CD14-positive monocyte (primary cell): ENCODE measurements at regions not wholly inside any gene's neighbourhood (a gene's known extent, or its start where the extent isn't known, plus 50 kb on each side); places are given as distances from the start of the nearest gene placed in this dataset.

Experiments
- DNase-seq, 3 donors: peaks; one replicate each; pipeline ENCODE4 v3.0.0-alpha.2; 2011 to 2022
- H2AFZ ChIP-seq: 2 replicates; pipeline ENCODE4 v1.6.0; 2012; ENCODE audit warnings: mild to moderate bottlenecking, low read depth, low read length, inconsistent platforms; ENCODE audit not compliant: insufficient read depth, poor library complexity, severe bottlenecking
- H3K27ac ChIP-seq, 2 donors: 1 replicate in 1 of 2; 2 replicates in 1 of 2; pipeline ENCODE4 v1.5.1; 2012 to 2013; ENCODE audit warnings: low read length in 2 of 2, control low read depth in 1 of 2, inconsistent platforms in 1 of 2, low read depth in 1 of 2, mild to moderate bottlenecking in 1 of 2
- H3K27me3 ChIP-seq, 2 donors: one replicate each; pipeline versions ENCODE4 v1.6.0 to v1.6.1; 2011 to 2013; ENCODE audit warnings: low read length in 2 of 2; ENCODE audit not compliant: control insufficient read depth in 2 of 2, insufficient read depth in 2 of 2
- H3K36me3 ChIP-seq, 2 donors: replicated peaks in 1 of 2; 1 replicate in 1 of 2; 2 replicates in 1 of 2; pipeline versions ENCODE4 v1.5.1 to v1.6.1; 2012 to 2013; ENCODE audit warnings: low read length in 2 of 2, control low read depth in 1 of 2, inconsistent platforms in 1 of 2, mild to moderate bottlenecking in 1 of 2; ENCODE audit not compliant: insufficient read depth in 2 of 2, control insufficient read depth in 1 of 2
- H3K4me1 ChIP-seq, 2 donors: 1 replicate in 1 of 2; 2 replicates in 1 of 2; pipeline versions ENCODE4 v1.5.1 to v1.6.1; 2012 to 2013; ENCODE audit warnings: low read length in 2 of 2, control low read depth in 1 of 2, inconsistent platforms in 1 of 2, mild to moderate bottlenecking in 1 of 2, moderate library complexity in 1 of 2; ENCODE audit not compliant: insufficient read depth in 2 of 2, control insufficient read depth in 1 of 2
- H3K4me2 ChIP-seq: replicated peaks from 2 replicates; pipeline ENCODE3; 2012; ENCODE audit warnings: low read length, moderate library complexity, mild to moderate bottlenecking; ENCODE audit not compliant: poor library complexity, severe bottlenecking; ENCODE audit errors: extremely low read depth
- H3K4me3 ChIP-seq, 3 experiments: fragments of 200-600 bp in 1 of 3; sonication (generic) in 1 of 3; replicated peaks in 1 of 3; 1 replicate in 2 of 3; 2 replicates in 1 of 3; pipeline ENCODE4 v1.5.1; 2011 to 2013; ENCODE audit warnings: low read length in 3 of 3, mild to moderate bottlenecking in 3 of 3, control low read depth in 2 of 3, low read depth in 2 of 3, inconsistent platforms in 1 of 3, moderate library complexity in 1 of 3
- H3K79me2 ChIP-seq: 2 replicates; pipeline ENCODE4 v1.6.0; 2012; ENCODE audit warnings: mild to moderate bottlenecking, control low read depth, inconsistent platforms, low read length, moderate library complexity; ENCODE audit not compliant: insufficient read depth
- H3K9ac ChIP-seq: 2 replicates; pipeline ENCODE4 v1.6.0; 2017; ENCODE audit warnings: low read length, mild to moderate bottlenecking; ENCODE audit not compliant: insufficient read depth, poor library complexity, severe bottlenecking
- H3K9me3 ChIP-seq, 2 donors: replicated peaks in 1 of 2; 1 replicate in 1 of 2; 2 replicates in 1 of 2; pipeline versions ENCODE4 v1.5.1 to v1.6.1; 2012 to 2013; ENCODE audit warnings: low read length in 2 of 2, control low read depth in 1 of 2; ENCODE audit not compliant: control insufficient read depth in 1 of 2, insufficient read depth in 1 of 2
- H4K20me1 ChIP-seq: 2 replicates; pipeline ENCODE4 v1.6.0; 2012; ENCODE audit warnings: mild to moderate bottlenecking, low read length, control low read depth, moderate library complexity; ENCODE audit not compliant: insufficient read depth
- H3K27ac Mint-ChIP-seq, 7 donors: one replicate each; pipeline ENCODE4 v1.8.0; 2020; ENCODE audit warnings: mild to moderate bottlenecking in 7 of 7, mixed read lengths in 7 of 7, moderate library complexity in 6 of 7, inconsistent platforms in 2 of 7
- H3K27me3 Mint-ChIP-seq, 3 donors: one replicate each; pipeline ENCODE4 v1.8.0; 2021 to 2022; ENCODE audit warnings: low read depth in 3 of 3, mild to moderate bottlenecking in 3 of 3, mixed read lengths in 3 of 3, moderate library complexity in 3 of 3, inconsistent platforms in 1 of 3
- H3K36me3 Mint-ChIP-seq, 2 donors: one replicate each; pipeline ENCODE4 v1.8.0; 2020; ENCODE audit warnings: mixed read lengths in 2 of 2, inconsistent platforms in 1 of 2, mild to moderate bottlenecking in 1 of 2
- H3K4me1 Mint-ChIP-seq: one replicate; pipeline ENCODE4 v1.8.0; 2020; ENCODE audit warnings: mild to moderate bottlenecking, mixed read lengths
- H3K4me3 Mint-ChIP-seq, 2 donors: one replicate each; pipeline ENCODE4 v1.8.0; 2020; ENCODE audit warnings: mild to moderate bottlenecking in 2 of 2, mixed read lengths in 2 of 2, moderate library complexity in 1 of 2
- H3K9me3 Mint-ChIP-seq, 7 donors: one replicate each; pipeline ENCODE4 v1.8.0; 2020 to 2022; ENCODE audit warnings: mixed read lengths in 7 of 7, mild to moderate bottlenecking in 6 of 7, moderate library complexity in 6 of 7, inconsistent platforms in 2 of 7
- WGBS: methylation state at CpG from one replicate; pipeline ENCODE4 v1.1.5; 2013; ENCODE audit warnings: missing lambda C conversion rate; ENCODE audit not compliant: insufficient coverage; 5-methylcytosine and 5-hydroxymethylcytosine counted together
- intact Hi-C, 2 donors: fragments of 100-400 bp; cut with micrococcal nuclease; formaldehyde crosslinking; loops; one replicate each; pipeline versions ENCODE4 v1.15.0 to v1.15.1; 2023
- TF ChIP-seq, protein P1 (sequence below): fragments of 200-600 bp; IDR thresholded peaks from one replicate; pipeline ENCODE4 v1.8.0; 2022; ENCODE audit warnings: antibody characterized with exemption, mild to moderate bottlenecking

DNA sequence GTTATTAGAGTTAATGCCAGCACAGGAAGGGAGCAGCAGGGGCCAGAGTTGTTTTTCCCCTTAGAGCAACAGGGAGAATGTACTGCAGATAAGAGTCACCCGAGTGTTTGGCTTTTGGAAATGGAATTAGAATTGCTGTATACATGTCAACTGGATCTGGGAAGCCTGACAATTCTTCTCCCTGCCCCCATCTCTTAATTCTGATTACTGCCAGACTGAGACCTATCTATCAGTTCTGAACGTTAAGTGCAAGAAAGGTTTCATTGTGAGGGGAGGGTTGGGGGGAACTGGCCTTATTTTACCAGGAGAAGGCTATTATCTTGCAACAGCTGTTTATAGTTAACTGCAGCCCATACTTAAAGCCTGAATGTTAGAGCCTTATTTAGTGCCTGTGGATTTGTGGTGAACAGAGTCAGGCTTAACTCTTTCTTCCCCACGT lies 424.5 kb upstream of the CDH11 start:
- Histone ChIP-seq H3K9ac (no peak overlapping the region), H3K27me3 (no peaks in the 10 kb centered on the region), H3K27ac (no peak overlapping the region), H3K9me3 (peaks cover 0 to 4% of the 10 kb centered on the region in 2 donors), H2AFZ (no peak overlapping the region), H3K79me2 (no peaks in the 10 kb centered on the region), H3K4me2 (no peak overlapping the region), H3K36me3 (no peaks in the 10 kb centered on the region), H3K4me1 (no peaks in the 10 kb centered on the region), H4K20me1 (no peaks in the 10 kb centered on the region), H3K4me3 (no peak overlapping the region)
- Mint-ChIP-seq H3K9me3 (peaks cover 4 to 19% (median 13%) of the 10 kb centered on the region in 7 donors), H3K27me3 (peaks cover 0 to 4% (median 0%) of the 10 kb centered on the region in 3 donors), H3K4me1 (no peaks in the 10 kb centered on the region), H3K36me3 (no peaks in the 10 kb centered on the region), H3K27ac (no peak overlapping the region), H3K4me3 (no peak overlapping the region)
- 40% methylated on average over 1 of the region's 3 CpGs for WGBS
- intact Hi-C loops, result no loop called here
- TF ChIP-seq, protein P1, sequence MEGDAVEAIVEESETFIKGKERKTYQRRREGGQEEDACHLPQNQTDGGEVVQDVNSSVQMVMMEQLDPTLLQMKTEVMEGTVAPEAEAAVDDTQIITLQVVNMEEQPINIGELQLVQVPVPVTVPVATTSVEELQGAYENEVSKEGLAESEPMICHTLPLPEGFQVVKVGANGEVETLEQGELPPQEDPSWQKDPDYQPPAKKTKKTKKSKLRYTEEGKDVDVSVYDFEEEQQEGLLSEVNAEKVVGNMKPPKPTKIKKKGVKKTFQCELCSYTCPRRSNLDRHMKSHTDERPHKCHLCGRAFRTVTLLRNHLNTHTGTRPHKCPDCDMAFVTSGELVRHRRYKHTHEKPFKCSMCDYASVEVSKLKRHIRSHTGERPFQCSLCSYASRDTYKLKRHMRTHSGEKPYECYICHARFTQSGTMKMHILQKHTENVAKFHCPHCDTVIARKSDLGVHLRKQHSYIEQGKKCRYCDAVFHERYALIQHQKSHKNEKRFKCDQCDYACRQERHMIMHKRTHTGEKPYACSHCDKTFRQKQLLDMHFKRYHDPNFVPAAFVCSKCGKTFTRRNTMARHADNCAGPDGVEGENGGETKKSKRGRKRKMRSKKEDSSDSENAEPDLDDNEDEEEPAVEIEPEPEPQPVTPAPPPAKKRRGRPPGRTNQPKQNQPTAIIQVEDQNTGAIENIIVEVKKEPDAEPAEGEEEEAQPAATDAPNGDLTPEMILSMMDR, result no peak
- no peak for DNase-seq

DNA sequence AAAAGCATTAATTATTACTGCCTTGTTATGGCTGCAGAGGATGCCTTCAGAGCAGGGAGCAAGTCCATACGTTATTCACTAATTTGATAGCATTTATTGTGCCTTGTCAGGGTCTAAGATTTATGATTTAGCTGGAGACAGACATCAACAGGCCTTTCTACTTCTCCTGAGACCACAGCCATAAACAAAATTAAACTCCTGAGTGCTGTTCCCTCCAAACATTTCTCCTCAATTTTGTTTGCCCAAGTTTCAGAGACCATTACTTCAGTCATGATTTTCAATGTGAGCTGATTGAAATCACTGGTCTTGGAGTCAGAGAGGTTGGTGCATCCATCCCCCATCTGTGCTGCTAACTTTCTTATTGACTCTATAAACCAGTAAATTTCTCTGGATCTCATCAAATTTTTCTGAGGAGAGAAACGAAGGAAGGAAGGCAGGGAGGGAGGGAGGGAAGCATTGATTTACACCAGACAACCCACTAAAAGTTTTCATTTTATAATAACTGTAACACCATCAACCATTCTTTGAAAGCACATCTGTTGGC lies 423.6 kb upstream of the CDH11 start:
- Histone ChIP-seq H2AFZ (no peak overlapping the region), H3K4me2 (no peak overlapping the region), H3K9ac (no peak overlapping the region), H3K4me1 (no peaks in the 10 kb centered on the region), H3K36me3 (no peaks in the 10 kb centered on the region), H4K20me1 (no peaks in the 10 kb centered on the region), H3K9me3 (no peaks in the 10 kb centered on the region), H3K27me3 (no peaks in the 10 kb centered on the region), H3K27ac (no peak overlapping the region), H3K4me3 (no peak overlapping the region), H3K79me2 (no peaks in the 10 kb centered on the region)
- DNase-seq, result no peak
- H3K9me3 Mint-ChIP-seq, result peaks cover 2 to 10% (median 6%) of the 10 kb centered on the region in 7 donors
- intact Hi-C loops, result no loop called here
- WGBS, result no CpG with 5 or more reads among the region's 2 CpGs
- no peaks in the 10 kb centered on the region for H3K36me3 Mint-ChIP-seq
- no peaks in the 10 kb centered on the region for H3K4me1 Mint-ChIP-seq
- H3K27ac Mint-ChIP-seq, result no peak overlapping the region
- TF ChIP-seq, protein P1, result no peak
- no peak overlapping the region for H3K4me3 Mint-ChIP-seq
- H3K27me3 Mint-ChIP-seq, result peaks cover 0 to 4% (median 0%) of the 10 kb centered on the region in 3 donors
